H1 (cell line): ENCODE measurements at regions not wholly inside any gene's neighbourhood (a gene's known extent, or its start where the extent isn't known, plus 50 kb on each side); places are given as distances from the start of the nearest gene placed in this dataset.
A peak's percentile ranks its signal among the peaks of the same experiment; 100 is the strongest.

Source experiments
- CTCF ChIA-PET: fragments of 300-600 bp; sonication (Branson Sonifier 250); formaldehyde crosslinking; loops from one replicate; lab custom pipeline; 2021; ENCODE audit not compliant: partially characterized antibody; lab: Charles Lee
- POLR2A ChIA-PET: fragments of 300-600 bp; sonication (Branson Sonifier 250); formaldehyde crosslinking; loops from one replicate; lab custom pipeline; 2021; ENCODE audit warnings: inconsistent platforms; ENCODE audit not compliant: partially characterized antibody; lab: Charles Lee
- DNase-seq, 2 experiments: peaks; one replicate each; pipeline versions ENCODE4 v3.0.0 to v3.0.0-alpha.2; 2010 to 2022; ENCODE audit warnings: low spot score in 2 of 2, low read depth in 1 of 2, mixed read lengths in 1 of 2
- FAIRE-seq: peaks from 2 replicates; lab custom pipeline; 2011; peaks lifted over from hg19 to GRCh38; lab: Jason Lieb, UNC
- H2AFZ ChIP-seq: 2 replicates; pipeline ENCODE4 v1.8.1; 2012; ENCODE audit warnings: low read length, inconsistent platforms
- H2AK5ac ChIP-seq: 2 replicates; pipeline ENCODE4 v1.6.1; 2013; ENCODE audit warnings: low read depth, low read length
- H2BK120ac ChIP-seq: replicated peaks from 2 replicates; pipeline ENCODE3; 2013; ENCODE audit warnings: low read depth, low read length, inconsistent platforms
- H2BK12ac ChIP-seq: 2 replicates; pipeline ENCODE4 v1.6.1; 2013; ENCODE audit warnings: low read depth, low read length
- H2BK15ac ChIP-seq: 2 replicates; pipeline ENCODE4 v1.6.1; 2013; ENCODE audit warnings: low read length
- H2BK20ac ChIP-seq: 2 replicates; pipeline ENCODE4 v1.6.1; 2013; ENCODE audit warnings: low read length
- H2BK5ac ChIP-seq: 2 replicates; pipeline ENCODE4 v1.6.1; 2013; ENCODE audit warnings: low read depth, low read length
- H3K14ac ChIP-seq: 2 replicates; pipeline ENCODE4 v1.6.1; 2013; ENCODE audit warnings: inconsistent platforms; ENCODE audit not compliant: insufficient read length
- H3K18ac ChIP-seq: 2 replicates; pipeline ENCODE4 v1.6.1; 2013; ENCODE audit warnings: low read length; ENCODE audit errors: extremely low read depth
- H3K23ac ChIP-seq: 2 replicates; pipeline ENCODE4 v1.6.1; 2013; ENCODE audit warnings: inconsistent platforms; ENCODE audit not compliant: insufficient read length
- H3K23me2 ChIP-seq: 2 replicates; pipeline ENCODE4 v1.6.1; 2013; ENCODE audit warnings: low read depth, low read length
- H3K27ac ChIP-seq: 2 replicates; pipeline ENCODE4 v1.6.1; 2011; ENCODE audit warnings: low read depth, low read length, inconsistent platforms
- H3K27me3 ChIP-seq, 4 experiments: replicated peaks in 1 of 4; 1 replicate in 1 of 4; 2 replicates in 3 of 4; pipeline versions ENCODE4 v1.6.1 to v1.8.1; 2011 to 2013; ENCODE audit warnings: low read length in 3 of 4, mild to moderate bottlenecking in 3 of 4, inconsistent platforms in 2 of 4, mixed read lengths in 2 of 4, moderate library complexity in 1 of 4; ENCODE audit not compliant: control insufficient read depth in 3 of 4, insufficient read depth in 3 of 4; ENCODE audit errors: extremely low read depth in 1 of 4
- H3K36me3 ChIP-seq, 4 experiments: 2 replicates each; pipeline versions ENCODE4 v1.6.1 to v1.8.1; 2011 to 2013; ENCODE audit warnings: mild to moderate bottlenecking in 4 of 4, low read length in 3 of 4, moderate library complexity in 2 of 4, control low read depth in 1 of 4, inconsistent platforms in 1 of 4; ENCODE audit not compliant: insufficient read depth in 4 of 4, control insufficient read depth in 2 of 4
- H3K4ac ChIP-seq: replicated peaks from 2 replicates; pipeline ENCODE3; 2013; ENCODE audit warnings: low read length, low read depth, mixed read lengths, inconsistent platforms; ENCODE audit not compliant: insufficient read length
- H3K4me1 ChIP-seq, 4 experiments: replicated peaks in 1 of 4; 1 replicate in 1 of 4; 2 replicates in 3 of 4; pipeline versions ENCODE4 v1.6.1 to v1.8.1; 2011 to 2013; ENCODE audit warnings: low read length in 3 of 4, inconsistent platforms in 2 of 4, mixed read lengths in 1 of 4; ENCODE audit not compliant: insufficient read depth in 4 of 4, control insufficient read depth in 3 of 4
- H3K4me2 ChIP-seq, 2 experiments: 2 replicates each; pipeline versions ENCODE4 v1.6.1 to v1.8.1; 2011 to 2013; ENCODE audit warnings: low read depth in 2 of 2, low read length in 2 of 2, control low read depth in 1 of 2, inconsistent platforms in 1 of 2, mild to moderate bottlenecking in 1 of 2; ENCODE audit not compliant: insufficient read depth in 1 of 2
- H3K4me3 ChIP-seq, 4 experiments: fragments of 200-600, 300-600 bp in 1 of 4; sonication (generic), shearing (Covaris generic), sonication (Bioruptor Twin) in 1 of 4; 2 replicates each; pipeline versions ENCODE4 v1.5.1 to v1.8.1; 2011 to 2016; ENCODE audit warnings: low read length in 4 of 4, low read depth in 3 of 4, control low read depth in 2 of 4, inconsistent platforms in 2 of 4, mild to moderate bottlenecking in 2 of 4, mixed read lengths in 1 of 4, moderate library complexity in 1 of 4; ENCODE audit not compliant: insufficient read depth in 2 of 4; ENCODE audit errors: extremely low read depth in 1 of 4
- H3K56ac ChIP-seq: replicated peaks from 2 replicates; pipeline ENCODE3; 2013; ENCODE audit warnings: low read depth, mild to moderate bottlenecking, mixed read lengths, low read length, inconsistent platforms; ENCODE audit not compliant: insufficient read length
- H3K79me1 ChIP-seq: 2 replicates; pipeline ENCODE4 v1.6.1; 2013; ENCODE audit warnings: low read depth, low read length, control low read depth
- H3K79me2 ChIP-seq, 2 experiments: 2 replicates each; pipeline versions ENCODE4 v1.6.1 to v1.8.1; 2012 to 2013; ENCODE audit warnings: low read length in 2 of 2, mild to moderate bottlenecking in 2 of 2, inconsistent platforms in 1 of 2; ENCODE audit not compliant: insufficient read depth in 2 of 2, control insufficient read depth in 1 of 2
- H3K9ac ChIP-seq, 4 experiments: replicated peaks in 1 of 4; 1 replicate in 1 of 4; 2 replicates in 3 of 4; pipeline versions ENCODE4 v1.6.1 to v1.8.1; 2011 to 2013; ENCODE audit warnings: low read depth in 3 of 4, low read length in 3 of 4, control low read depth in 2 of 4, mild to moderate bottlenecking in 2 of 4, moderate library complexity in 2 of 4, inconsistent platforms in 1 of 4; ENCODE audit errors: extremely low read depth in 1 of 4
- H3K9me3 ChIP-seq, 2 experiments: 2 replicates each; pipeline versions ENCODE4 v1.6.1 to v1.8.1; 2012 to 2013; ENCODE audit warnings: mild to moderate bottlenecking in 2 of 2, moderate library complexity in 2 of 2, control low read depth in 1 of 2, inconsistent platforms in 1 of 2, low read depth in 1 of 2, low read length in 1 of 2, mixed read lengths in 1 of 2; ENCODE audit not compliant: insufficient read depth in 2 of 2
- H4K20me1 ChIP-seq, 2 experiments: replicated peaks in 1 of 2; 2 replicates each; pipeline versions ENCODE3 to v1.8.1; 2011 to 2013; ENCODE audit warnings: inconsistent platforms in 2 of 2, low read length in 2 of 2, mild to moderate bottlenecking in 1 of 2; ENCODE audit not compliant: insufficient read depth in 2 of 2, control insufficient read depth in 1 of 2
- H4K5ac ChIP-seq: 2 replicates; pipeline ENCODE4 v1.6.1; 2013; ENCODE audit warnings: low read length, low read depth, mixed read lengths, inconsistent platforms; ENCODE audit not compliant: insufficient read length
- H4K8ac ChIP-seq: 2 replicates; pipeline ENCODE4 v1.8.0; 2013; ENCODE audit warnings: mild to moderate bottlenecking, moderate library complexity, low read length, inconsistent platforms; ENCODE audit not compliant: insufficient read depth; ENCODE audit errors: extremely low read depth
- H4K91ac ChIP-seq: replicated peaks from 2 replicates; pipeline ENCODE3; 2013; ENCODE audit warnings: low read length, mixed read lengths, inconsistent platforms; ENCODE audit not compliant: insufficient read length
- BACH1 ChIP-seq: IDR thresholded peaks from 2 replicates; pipeline ENCODE4 v1.6.1; 2012; ENCODE audit warnings: low read length, improper control_type of control experiment
- CTCF ChIP-seq, 3 experiments: IDR thresholded peaks; 1 replicate in 2 of 3; 2 replicates in 1 of 3; pipeline versions ENCODE4 v1.5.1 to v1.6.1; 2011; ENCODE audit warnings: low read length in 3 of 3, mild to moderate bottlenecking in 3 of 3, inconsistent platforms in 2 of 3, low read depth in 1 of 3, moderate library complexity in 1 of 3; ENCODE audit not compliant: insufficient read depth in 1 of 3; ENCODE audit errors: control extremely low read depth in 1 of 3
- GABPA ChIP-seq: IDR thresholded peaks from 2 replicates; pipeline ENCODE4 v1.6.1; 2011; ENCODE audit warnings: mild to moderate bottlenecking, low read length, moderate library complexity, borderline replicate concordance; ENCODE audit not compliant: insufficient read depth
- JUND ChIP-seq: IDR thresholded peaks from 2 replicates; pipeline ENCODE4 v1.6.1; 2011; ENCODE audit warnings: mild to moderate bottlenecking, improper control_type of control experiment, low read length
- NANOG ChIP-seq: IDR thresholded peaks from 2 replicates; pipeline ENCODE4 v1.6.1; 2011; ENCODE audit warnings: low read length, low read depth, mild to moderate bottlenecking, inconsistent platforms; ENCODE audit not compliant: insufficient read depth, poor library complexity, severe bottlenecking
- RXRA ChIP-seq: IDR thresholded peaks from 2 replicates; pipeline ENCODE4 v1.6.1; 2011; ENCODE audit warnings: low read depth, mild to moderate bottlenecking, low read length, moderate library complexity; ENCODE audit not compliant: insufficient read depth
- SUZ12 ChIP-seq: fragments of 200-600 bp; sonication (generic); IDR thresholded peaks from 2 replicates; pipeline ENCODE4 v1.6.1; 2012; ENCODE audit warnings: mild to moderate bottlenecking, inconsistent platforms, low read length, moderate library complexity, mixed read lengths
- ZNF274 ChIP-seq: IDR thresholded peaks from 2 replicates; pipeline ENCODE4 v1.7.0; 2012; ENCODE audit warnings: low read length, borderline replicate concordance; ENCODE audit errors: extremely low read depth
- whole genome bisulfite sequencing, 2 experiments: shearing (Covaris generic) in 1 of 2; methylation state at CpG; one replicate each; pipeline versions ENCODE4 v1.1.6 to v1.1.7; 2013 to 2015; ENCODE audit warnings: low lambda C conversion rate in 2 of 2, mixed read lengths in 2 of 2, inconsistent platforms in 1 of 2, low coverage in 1 of 2, missing lambda C conversion rate in 1 of 2; ENCODE audit not compliant: insufficient replicate concordance in 2 of 2, insufficient coverage in 1 of 2, insufficient read length in 1 of 2; ENCODE audit errors: extremely low coverage in 1 of 2, missing lambda C conversion rate in 1 of 2; 5-methylcytosine and 5-hydroxymethylcytosine counted together

GRCh38 chr6:41488433-41489119, 57.6 kb upstream of the FOXP4 start:
- Histone ChIP-seq H3K4ac (no peak overlapping the region), H3K79me1 (no peaks in the 10 kb centered on the region), H3K56ac (no peak overlapping the region), H4K20me1 (no peaks in the 10 kb centered on the region), H2AK5ac (peak overlapping the region; percentile 59; the same call in 1 of the 2 replicates), H2BK5ac (peak overlapping the region; percentile 18; the same call in 1 of the 2 replicates), H3K4me1 (peaks cover 18 to 36% (median 30%) of the 10 kb centered on the region in 4 experiments), H3K18ac (peak overlapping the region; percentile 48; the same call in 1 of the 2 replicates), H3K27me3 (peaks cover 0 to 26% (median 17%) of the 10 kb centered on the region in 4 experiments; a peak in 4 of 7 replicates), H4K8ac (no peak overlapping the region), H3K14ac (no peak overlapping the region), H2BK15ac (0 out of 2 replicates have a peak overlapping the region, but pooled peaks have one; percentile 77), H3K9ac (no peak overlapping the region), H2BK12ac (peak overlapping the region; percentile 82; the same call in 1 of the 2 replicates), H3K27ac (no peak overlapping the region), H3K4me2 (peak overlapping the region; percentile 44 to 50), H3K79me2 (no peaks in the 10 kb centered on the region), H4K91ac (no peak overlapping the region), H4K5ac (no peak overlapping the region), H3K9me3 (no peaks in the 10 kb centered on the region), H3K23ac (no peak overlapping the region), H2BK120ac (no peak overlapping the region), H3K36me3 (no peaks in the 10 kb centered on the region), H3K4me3 (peak overlapping the region in 3 of 4 experiments; percentile 19 to 27 (median 26); a peak in 2 of 8 replicates), H3K23me2 (no peaks in the 10 kb centered on the region), H2AFZ (no peak overlapping the region), H2BK20ac (0 out of 2 replicates have a peak overlapping the region, but pooled peaks have one; percentile 17)
- ChIA-PET CTCF (interaction anchor here (1.0 to 2.5 kb wide), 8 partner anchors 10 to 193 kb away, joined by 3 to 6 read pairs (median 4); no protein-coding TSS in a partner anchor), POLR2A (interaction anchor here (0.9 to 1.7 kb wide), 5 partner anchors 10 to 82 kb away, joined by 3 to 5 read pairs (median 4); no protein-coding TSS in a partner anchor)
- DNase-seq, result peak in 1 of 2 experiments; percentile 62
- FAIRE-seq, result no peak
- WGBS, 2 experiments, result 14% methylated on average over 10 of the region's 12 CpGs; no CpG with 5 or more reads in 1 of the 2 experiments
- TF ChIP-seq SUZ12 (no peak), GABPA (no peak), ZNF274 (no peak), BACH1 (peak; percentile 36; the same call in 1 of the 2 replicates), JUND (peak; percentile 41; the same call in 1 of the 2 replicates), RXRA (no peak), NANOG (peak; percentile 42), CTCF (IDR thresholded peaks at IDR 0.05; ENCODE audit: control extremely low read depth in 1 of 3, insufficient read depth in 1 of 3, low read depth in 1 of 3, low read length in 3 of 3) (no peak)
